H1 (cell line): ENCODE measurements at regions not wholly inside any gene's neighbourhood (a gene's known extent, or its start where the extent isn't known, plus 50 kb on each side); places are given as distances from the start of the nearest gene placed in this dataset.

Experiments
- CTCF ChIA-PET: fragments of 300-600 bp; sonication (Branson Sonifier 250); formaldehyde crosslinking; loops from one replicate; lab custom pipeline; 2021; ENCODE audit not compliant: partially characterized antibody; lab: Charles Lee
- POLR2A ChIA-PET: fragments of 300-600 bp; sonication (Branson Sonifier 250); formaldehyde crosslinking; loops from one replicate; lab custom pipeline; 2021; ENCODE audit warnings: inconsistent platforms; ENCODE audit not compliant: partially characterized antibody; lab: Charles Lee
- DNase-seq, 2 experiments: peaks; one replicate each; pipeline versions ENCODE4 v3.0.0 to v3.0.0-alpha.2; 2010 to 2022; ENCODE audit warnings: low spot score in 2 of 2, low read depth in 1 of 2, mixed read lengths in 1 of 2
- FAIRE-seq: peaks from 2 replicates; lab custom pipeline; 2011; peaks lifted over from hg19 to GRCh38; lab: Jason Lieb, UNC
- H2AFZ ChIP-seq: 2 replicates; pipeline ENCODE4 v1.8.1; 2012; ENCODE audit warnings: low read length, inconsistent platforms
- H2AK5ac ChIP-seq: 2 replicates; pipeline ENCODE4 v1.6.1; 2013; ENCODE audit warnings: low read depth, low read length
- H2BK120ac ChIP-seq: replicated peaks from 2 replicates; pipeline ENCODE3; 2013; ENCODE audit warnings: low read depth, low read length, inconsistent platforms
- H2BK12ac ChIP-seq: 2 replicates; pipeline ENCODE4 v1.6.1; 2013; ENCODE audit warnings: low read depth, low read length
- H2BK15ac ChIP-seq: 2 replicates; pipeline ENCODE4 v1.6.1; 2013; ENCODE audit warnings: low read length
- H2BK20ac ChIP-seq: 2 replicates; pipeline ENCODE4 v1.6.1; 2013; ENCODE audit warnings: low read length
- H2BK5ac ChIP-seq: 2 replicates; pipeline ENCODE4 v1.6.1; 2013; ENCODE audit warnings: low read depth, low read length
- H3K14ac ChIP-seq: 2 replicates; pipeline ENCODE4 v1.6.1; 2013; ENCODE audit warnings: inconsistent platforms; ENCODE audit not compliant: insufficient read length
- H3K18ac ChIP-seq: 2 replicates; pipeline ENCODE4 v1.6.1; 2013; ENCODE audit warnings: low read length; ENCODE audit errors: extremely low read depth
- H3K23ac ChIP-seq: 2 replicates; pipeline ENCODE4 v1.6.1; 2013; ENCODE audit warnings: inconsistent platforms; ENCODE audit not compliant: insufficient read length
- H3K23me2 ChIP-seq: 2 replicates; pipeline ENCODE4 v1.6.1; 2013; ENCODE audit warnings: low read depth, low read length
- H3K27ac ChIP-seq: 2 replicates; pipeline ENCODE4 v1.6.1; 2011; ENCODE audit warnings: low read depth, low read length, inconsistent platforms
- H3K27me3 ChIP-seq, 4 experiments: replicated peaks in 1 of 4; 1 replicate in 1 of 4; 2 replicates in 3 of 4; pipeline versions ENCODE4 v1.6.1 to v1.8.1; 2011 to 2013; ENCODE audit warnings: low read length in 3 of 4, mild to moderate bottlenecking in 3 of 4, inconsistent platforms in 2 of 4, mixed read lengths in 2 of 4, moderate library complexity in 1 of 4; ENCODE audit not compliant: control insufficient read depth in 3 of 4, insufficient read depth in 3 of 4; ENCODE audit errors: extremely low read depth in 1 of 4
- H3K36me3 ChIP-seq, 4 experiments: 2 replicates each; pipeline versions ENCODE4 v1.6.1 to v1.8.1; 2011 to 2013; ENCODE audit warnings: mild to moderate bottlenecking in 4 of 4, low read length in 3 of 4, moderate library complexity in 2 of 4, control low read depth in 1 of 4, inconsistent platforms in 1 of 4; ENCODE audit not compliant: insufficient read depth in 4 of 4, control insufficient read depth in 2 of 4
- H3K4ac ChIP-seq: replicated peaks from 2 replicates; pipeline ENCODE3; 2013; ENCODE audit warnings: low read length, low read depth, mixed read lengths, inconsistent platforms; ENCODE audit not compliant: insufficient read length
- H3K4me1 ChIP-seq, 4 experiments: replicated peaks in 1 of 4; 1 replicate in 1 of 4; 2 replicates in 3 of 4; pipeline versions ENCODE4 v1.6.1 to v1.8.1; 2011 to 2013; ENCODE audit warnings: low read length in 3 of 4, inconsistent platforms in 2 of 4, mixed read lengths in 1 of 4; ENCODE audit not compliant: insufficient read depth in 4 of 4, control insufficient read depth in 3 of 4
- H3K4me2 ChIP-seq, 2 experiments: 2 replicates each; pipeline versions ENCODE4 v1.6.1 to v1.8.1; 2011 to 2013; ENCODE audit warnings: low read depth in 2 of 2, low read length in 2 of 2, control low read depth in 1 of 2, inconsistent platforms in 1 of 2, mild to moderate bottlenecking in 1 of 2; ENCODE audit not compliant: insufficient read depth in 1 of 2
- H3K4me3 ChIP-seq, 4 experiments: fragments of 200-600, 300-600 bp in 1 of 4; sonication (generic), shearing (Covaris generic), sonication (Bioruptor Twin) in 1 of 4; 2 replicates each; pipeline versions ENCODE4 v1.5.1 to v1.8.1; 2011 to 2016; ENCODE audit warnings: low read length in 4 of 4, low read depth in 3 of 4, control low read depth in 2 of 4, inconsistent platforms in 2 of 4, mild to moderate bottlenecking in 2 of 4, mixed read lengths in 1 of 4, moderate library complexity in 1 of 4; ENCODE audit not compliant: insufficient read depth in 2 of 4; ENCODE audit errors: extremely low read depth in 1 of 4
- H3K56ac ChIP-seq: replicated peaks from 2 replicates; pipeline ENCODE3; 2013; ENCODE audit warnings: low read depth, mild to moderate bottlenecking, mixed read lengths, low read length, inconsistent platforms; ENCODE audit not compliant: insufficient read length
- H3K79me1 ChIP-seq: 2 replicates; pipeline ENCODE4 v1.6.1; 2013; ENCODE audit warnings: low read depth, low read length, control low read depth
- H3K79me2 ChIP-seq, 2 experiments: 2 replicates each; pipeline versions ENCODE4 v1.6.1 to v1.8.1; 2012 to 2013; ENCODE audit warnings: low read length in 2 of 2, mild to moderate bottlenecking in 2 of 2, inconsistent platforms in 1 of 2; ENCODE audit not compliant: insufficient read depth in 2 of 2, control insufficient read depth in 1 of 2
- H3K9ac ChIP-seq, 4 experiments: replicated peaks in 1 of 4; 1 replicate in 1 of 4; 2 replicates in 3 of 4; pipeline versions ENCODE4 v1.6.1 to v1.8.1; 2011 to 2013; ENCODE audit warnings: low read depth in 3 of 4, low read length in 3 of 4, control low read depth in 2 of 4, mild to moderate bottlenecking in 2 of 4, moderate library complexity in 2 of 4, inconsistent platforms in 1 of 4; ENCODE audit errors: extremely low read depth in 1 of 4
- H3K9me3 ChIP-seq, 2 experiments: 2 replicates each; pipeline versions ENCODE4 v1.6.1 to v1.8.1; 2012 to 2013; ENCODE audit warnings: mild to moderate bottlenecking in 2 of 2, moderate library complexity in 2 of 2, control low read depth in 1 of 2, inconsistent platforms in 1 of 2, low read depth in 1 of 2, low read length in 1 of 2, mixed read lengths in 1 of 2; ENCODE audit not compliant: insufficient read depth in 2 of 2
- H4K20me1 ChIP-seq, 2 experiments: replicated peaks in 1 of 2; 2 replicates each; pipeline versions ENCODE3 to v1.8.1; 2011 to 2013; ENCODE audit warnings: inconsistent platforms in 2 of 2, low read length in 2 of 2, mild to moderate bottlenecking in 1 of 2; ENCODE audit not compliant: insufficient read depth in 2 of 2, control insufficient read depth in 1 of 2
- H4K5ac ChIP-seq: 2 replicates; pipeline ENCODE4 v1.6.1; 2013; ENCODE audit warnings: low read length, low read depth, mixed read lengths, inconsistent platforms; ENCODE audit not compliant: insufficient read length
- H4K8ac ChIP-seq: 2 replicates; pipeline ENCODE4 v1.8.0; 2013; ENCODE audit warnings: mild to moderate bottlenecking, moderate library complexity, low read length, inconsistent platforms; ENCODE audit not compliant: insufficient read depth; ENCODE audit errors: extremely low read depth
- H4K91ac ChIP-seq: replicated peaks from 2 replicates; pipeline ENCODE3; 2013; ENCODE audit warnings: low read length, mixed read lengths, inconsistent platforms; ENCODE audit not compliant: insufficient read length
- SRF ChIP-seq: IDR thresholded peaks from 2 replicates; pipeline ENCODE4 v1.6.1; 2011; ENCODE audit warnings: mild to moderate bottlenecking, low read depth, low read length, moderate library complexity
- WGBS, 2 experiments: shearing (Covaris generic) in 1 of 2; methylation state at CpG; one replicate each; pipeline versions ENCODE4 v1.1.6 to v1.1.7; 2013 to 2015; ENCODE audit warnings: low lambda C conversion rate in 2 of 2, mixed read lengths in 2 of 2, inconsistent platforms in 1 of 2, low coverage in 1 of 2, missing lambda C conversion rate in 1 of 2; ENCODE audit not compliant: insufficient replicate concordance in 2 of 2, insufficient coverage in 1 of 2, insufficient read length in 1 of 2; ENCODE audit errors: extremely low coverage in 1 of 2, missing lambda C conversion rate in 1 of 2; 5-methylcytosine and 5-hydroxymethylcytosine counted together

GRCh38 chr5:161176221-161176620, 324.2 kb upstream of the ATP10B start:
- Histone ChIP-seq H3K56ac (no peak overlapping the region), H3K4me1 (no peaks in the 10 kb centered on the region), H2BK15ac (no peak overlapping the region), H2BK12ac (no peak overlapping the region), H4K8ac (no peak overlapping the region), H3K4me3 (no peak overlapping the region), H3K9ac (no peak overlapping the region), H3K4ac (no peak overlapping the region), H3K18ac (no peak overlapping the region), H2BK120ac (no peak overlapping the region), H3K27me3 (no peaks in the 10 kb centered on the region), H3K9me3 (no peaks in the 10 kb centered on the region), H2BK5ac (no peak overlapping the region), H2AK5ac (no peak overlapping the region; the same call in 1 of the 2 replicates), H4K91ac (no peak overlapping the region), H3K79me2 (no peaks in the 10 kb centered on the region), H3K79me1 (no peaks in the 10 kb centered on the region), H3K23ac (no peak overlapping the region), H3K4me2 (no peak overlapping the region), H2AFZ (peak overlapping the region; percentile 79; the same call in 1 of the 2 replicates), H3K27ac (no peak overlapping the region), H4K20me1 (no peaks in the 10 kb centered on the region), H4K5ac (no peak overlapping the region), H3K14ac (no peak overlapping the region), H3K23me2 (no peaks in the 10 kb centered on the region), H3K36me3 (no peaks in the 10 kb centered on the region), H2BK20ac (no peak overlapping the region)
- no peak for FAIRE-seq
- CTCF ChIA-PET: no interaction called here
- WGBS, 2 experiments: 94% methylated on average over 2 of the region's 2 CpGs; no CpG with 5 or more reads in 1 of the 2 experiments
- DNase-seq: no peak
- POLR2A ChIA-PET: no interaction called here
- no peak for TF ChIP-seq SRF
